PC-3 (cell line): ENCODE measurements at regions not wholly inside any gene's neighbourhood (a gene's known extent, or its start where the extent isn't known, plus 50 kb on each side); places are given as distances from the start of the nearest gene placed in this dataset.

Experiments used
- EZH2 ChIP-seq: fragments of 300-600 bp; sonication (generic); IDR thresholded peaks from one replicate; pipeline ENCODE4 v1.6.1; 2017; ENCODE audit warnings: antibody characterized with exemption, mild to moderate bottlenecking, low read length; ENCODE audit not compliant: unreplicated experiment
- EZH2phosphoT487 ChIP-seq: fragments of 300-600 bp; sonication (generic); IDR thresholded peaks from 2 replicates; pipeline ENCODE4 v1.6.1; 2018; ENCODE audit warnings: mild to moderate bottlenecking, antibody characterized with exemption, low read length, borderline replicate concordance
- TF ChIP-seq, protein P1 (sequence below): fragments of 300-600 bp; sonication (generic); conservative IDR thresholded peaks from 2 replicates; pipeline ENCODE4 v1.5.1; 2017; ENCODE audit warnings: antibody characterized with exemption, low read depth, mild to moderate bottlenecking, low read length

DNA sequence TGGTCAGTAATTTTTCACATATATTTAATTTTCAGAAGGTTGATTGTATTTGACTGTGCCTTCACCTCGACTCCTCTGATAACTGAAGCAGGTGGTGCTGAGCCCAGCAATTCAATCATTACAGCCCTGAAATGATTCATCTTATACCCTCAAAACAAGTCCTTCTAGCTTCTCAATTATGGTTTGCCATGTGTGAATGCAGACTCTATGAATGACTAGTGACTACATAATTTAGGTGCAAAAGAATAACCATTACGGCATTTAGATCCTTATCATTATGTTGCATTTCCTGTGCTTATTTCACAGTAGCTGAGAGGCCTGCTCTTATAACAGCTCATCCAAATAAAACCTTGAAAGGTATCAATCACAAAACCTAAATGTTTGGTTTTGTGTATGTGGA, 54.0 kb upstream of the COL11A1 start:
- TF ChIP-seq, protein P1, sequence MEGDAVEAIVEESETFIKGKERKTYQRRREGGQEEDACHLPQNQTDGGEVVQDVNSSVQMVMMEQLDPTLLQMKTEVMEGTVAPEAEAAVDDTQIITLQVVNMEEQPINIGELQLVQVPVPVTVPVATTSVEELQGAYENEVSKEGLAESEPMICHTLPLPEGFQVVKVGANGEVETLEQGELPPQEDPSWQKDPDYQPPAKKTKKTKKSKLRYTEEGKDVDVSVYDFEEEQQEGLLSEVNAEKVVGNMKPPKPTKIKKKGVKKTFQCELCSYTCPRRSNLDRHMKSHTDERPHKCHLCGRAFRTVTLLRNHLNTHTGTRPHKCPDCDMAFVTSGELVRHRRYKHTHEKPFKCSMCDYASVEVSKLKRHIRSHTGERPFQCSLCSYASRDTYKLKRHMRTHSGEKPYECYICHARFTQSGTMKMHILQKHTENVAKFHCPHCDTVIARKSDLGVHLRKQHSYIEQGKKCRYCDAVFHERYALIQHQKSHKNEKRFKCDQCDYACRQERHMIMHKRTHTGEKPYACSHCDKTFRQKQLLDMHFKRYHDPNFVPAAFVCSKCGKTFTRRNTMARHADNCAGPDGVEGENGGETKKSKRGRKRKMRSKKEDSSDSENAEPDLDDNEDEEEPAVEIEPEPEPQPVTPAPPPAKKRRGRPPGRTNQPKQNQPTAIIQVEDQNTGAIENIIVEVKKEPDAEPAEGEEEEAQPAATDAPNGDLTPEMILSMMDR = no peak
- TF ChIP-seq EZH2phosphoT487 (no peak), EZH2 (no peak)
